ENCODE measurements at regions not wholly inside any gene's neighbourhood (a gene's known extent, or its start where the extent isn't known, plus 50 kb on each side); places are given as distances from the start of the nearest gene placed in this dataset.

DNA sequence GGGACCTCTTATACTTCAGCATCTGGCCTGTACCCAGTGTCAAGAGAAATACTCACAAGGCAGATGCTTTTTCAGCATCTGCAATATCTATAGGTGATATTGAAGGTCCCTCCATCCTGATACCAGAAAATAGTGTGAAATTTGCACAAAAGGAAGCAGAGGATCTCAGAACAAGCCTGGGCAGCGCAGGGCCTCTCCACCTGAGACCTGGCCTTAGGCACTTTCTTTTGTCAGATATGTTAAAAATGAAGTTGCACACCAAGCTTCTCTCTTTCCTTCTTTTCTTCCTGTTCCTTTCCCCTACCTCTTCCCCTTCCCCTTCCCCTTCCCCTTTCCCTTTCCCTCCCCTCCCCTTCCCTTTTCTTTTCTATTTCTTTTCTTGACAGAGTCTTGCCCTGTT, 62.2 kb downstream of the ARHGEF18 start:
- TF ChIP-seq, protein P1, sequence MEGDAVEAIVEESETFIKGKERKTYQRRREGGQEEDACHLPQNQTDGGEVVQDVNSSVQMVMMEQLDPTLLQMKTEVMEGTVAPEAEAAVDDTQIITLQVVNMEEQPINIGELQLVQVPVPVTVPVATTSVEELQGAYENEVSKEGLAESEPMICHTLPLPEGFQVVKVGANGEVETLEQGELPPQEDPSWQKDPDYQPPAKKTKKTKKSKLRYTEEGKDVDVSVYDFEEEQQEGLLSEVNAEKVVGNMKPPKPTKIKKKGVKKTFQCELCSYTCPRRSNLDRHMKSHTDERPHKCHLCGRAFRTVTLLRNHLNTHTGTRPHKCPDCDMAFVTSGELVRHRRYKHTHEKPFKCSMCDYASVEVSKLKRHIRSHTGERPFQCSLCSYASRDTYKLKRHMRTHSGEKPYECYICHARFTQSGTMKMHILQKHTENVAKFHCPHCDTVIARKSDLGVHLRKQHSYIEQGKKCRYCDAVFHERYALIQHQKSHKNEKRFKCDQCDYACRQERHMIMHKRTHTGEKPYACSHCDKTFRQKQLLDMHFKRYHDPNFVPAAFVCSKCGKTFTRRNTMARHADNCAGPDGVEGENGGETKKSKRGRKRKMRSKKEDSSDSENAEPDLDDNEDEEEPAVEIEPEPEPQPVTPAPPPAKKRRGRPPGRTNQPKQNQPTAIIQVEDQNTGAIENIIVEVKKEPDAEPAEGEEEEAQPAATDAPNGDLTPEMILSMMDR (IDR thresholded peaks at IDR 0.05), result no peak
- TF ChIP-seq POLR2A (IDR thresholded peaks at IDR 0.05) (no peak), EP300 (IDR thresholded peaks at IDR 0.05) (no peak)

Measured in ovary (tissue), 3 donors.